ENCODE measurements at regions not wholly inside any gene's neighbourhood (a gene's known extent, or its start where the extent isn't known, plus 50 kb on each side); places are given as distances from the start of the nearest gene placed in this dataset.
"Not testable (repeated sequence)": the region's sequence is repeated elsewhere in the genome, so short reads cannot be mapped to it uniquely, and the experiment has no call there.

DNA sequence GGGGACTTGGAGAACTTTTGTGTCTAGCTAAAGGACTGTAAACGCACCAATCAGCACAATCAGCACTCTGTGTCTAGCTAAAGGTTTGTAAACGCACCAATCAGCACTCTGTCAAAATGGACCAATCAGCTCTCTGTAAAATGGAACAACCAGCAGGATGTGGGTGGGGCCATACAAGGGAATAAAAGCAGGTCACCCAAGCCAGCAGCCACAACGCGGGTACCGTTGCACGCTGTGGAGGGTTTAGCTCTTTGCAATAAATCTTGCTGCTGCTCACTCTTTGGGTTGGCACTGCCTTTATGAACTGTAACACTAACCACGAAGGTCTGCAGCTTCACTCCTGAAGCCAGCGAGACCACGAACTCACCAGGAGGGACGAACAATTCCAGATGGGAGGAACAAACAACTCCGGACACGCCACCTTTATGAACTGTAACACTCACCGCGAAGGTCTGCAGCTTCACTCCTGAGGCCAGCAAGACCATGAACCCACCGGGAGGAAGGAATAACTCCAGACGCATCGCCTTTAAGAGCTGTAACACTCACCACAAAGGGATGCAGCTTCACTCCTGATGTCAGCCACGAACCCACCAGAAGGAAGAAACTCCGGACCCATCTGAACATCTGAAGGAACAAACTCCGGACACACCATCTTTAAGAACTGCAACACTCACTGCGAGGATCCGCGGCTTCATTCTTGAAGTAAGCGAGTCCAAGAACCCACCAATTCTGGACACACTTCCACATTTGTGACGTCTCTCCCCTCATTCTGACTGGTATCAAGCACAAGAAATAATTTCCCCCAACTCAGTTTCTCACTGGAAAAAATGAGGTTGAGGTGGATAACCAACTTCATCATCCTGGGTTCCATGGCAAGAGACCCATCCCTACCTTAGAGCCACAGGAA is 227.3 kb upstream of the AMIGO2 start:
- not testable (repeated sequence) for H3K9me3 ChIP-seq (ENCODE audit: insufficient read depth, low read depth, low read length); H3K4me3 ChIP-seq (ENCODE audit: low read length); H3K36me3 ChIP-seq (ENCODE audit: insufficient read depth, low read length); H3K27me3 ChIP-seq (ENCODE audit: insufficient read depth, low read length); H3K4me1 ChIP-seq (ENCODE audit: insufficient read depth, low read length); H3K27ac ChIP-seq (ENCODE audit: low read depth, low read length); H3K9ac ChIP-seq (ENCODE audit: low read depth, low read length)
- WGBS = 96% methylated on average over 25 of the region's 25 CpGs

- 92% methylated on average over 22 of the region's 22 CpGs for WGBS
Observed at GRCh38 chr12:47306130-47306529, 226.4 kb upstream of the AMIGO2 start.

DNA sequence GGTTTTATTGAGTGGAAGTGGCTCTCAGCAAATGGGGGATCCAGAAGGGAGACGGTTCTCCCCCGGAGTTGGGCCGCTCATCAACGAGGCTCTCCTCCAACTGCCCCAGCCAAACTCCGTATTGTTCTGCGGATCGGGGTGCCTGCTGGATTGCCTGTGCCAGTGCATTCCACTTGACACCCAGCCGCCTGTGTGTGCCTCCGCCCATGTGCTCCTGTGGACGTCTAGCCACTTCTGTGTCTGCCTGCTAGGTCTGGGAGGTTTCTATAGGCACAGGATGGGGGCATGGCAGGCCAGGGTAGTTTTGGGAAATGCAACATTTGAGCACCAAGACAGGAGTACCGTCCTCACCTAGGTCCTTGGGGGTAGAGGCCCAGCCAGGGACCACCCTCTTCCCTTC is 225.7 kb upstream of the AMIGO2 start:
- Histone ChIP-seq H3K9me3 (ENCODE audit: insufficient read depth, low read depth, low read length) (no peaks in the 10 kb centered on the region), H3K27me3 (ENCODE audit: insufficient read depth, low read length) (no peaks in the 10 kb centered on the region), H3K4me3 (ENCODE audit: low read length) (no peak overlapping the region), H3K4me1 (ENCODE audit: insufficient read depth, low read length) (no peaks in the 10 kb centered on the region), H3K36me3 (ENCODE audit: insufficient read depth, low read length) (no peaks in the 10 kb centered on the region), H3K27ac (ENCODE audit: low read depth, low read length) (no peak overlapping the region), H3K9ac (ENCODE audit: low read depth, low read length) (no peak overlapping the region)
- 96% methylated on average over 11 of the region's 11 CpGs for WGBS

More at GRCh38 chr12:47306130-47306529, 226.4 kb upstream of the AMIGO2 start:
- Histone ChIP-seq H3K9me3 (ENCODE audit: insufficient read depth, low read depth, low read length) (no peaks in the 10 kb centered on the region), H3K27ac (ENCODE audit: low read depth, low read length) (no peak overlapping the region), H3K9ac (ENCODE audit: low read depth, low read length) (no peak overlapping the region), H3K4me1 (ENCODE audit: insufficient read depth, low read length) (no peaks in the 10 kb centered on the region), H3K4me3 (ENCODE audit: low read length) (no peak overlapping the region), H3K27me3 (ENCODE audit: insufficient read depth, low read length) (no peaks in the 10 kb centered on the region), H3K36me3 (ENCODE audit: insufficient read depth, low read length) (no peaks in the 10 kb centered on the region)

- Histone ChIP-seq H3K27me3 (ENCODE audit: insufficient read depth, low read length) (no peaks in the 10 kb centered on the region), H3K9me3 (ENCODE audit: insufficient read depth, low read depth, low read length) (no peaks in the 10 kb centered on the region), H3K4me3 (ENCODE audit: low read length) (no peak overlapping the region), H3K27ac (ENCODE audit: low read depth, low read length) (no peak overlapping the region), H3K9ac (ENCODE audit: low read depth, low read length) (no peak overlapping the region), H3K36me3 (ENCODE audit: insufficient read depth, low read length) (no peaks in the 10 kb centered on the region), H3K4me1 (ENCODE audit: insufficient read depth, low read length) (no peaks in the 10 kb centered on the region)
- 93% methylated on average over 1 of the region's 1 CpG for WGBS
Observed at GRCh38 chr12:47303995-47304560, 224.3 kb upstream of the AMIGO2 start.

DNA sequence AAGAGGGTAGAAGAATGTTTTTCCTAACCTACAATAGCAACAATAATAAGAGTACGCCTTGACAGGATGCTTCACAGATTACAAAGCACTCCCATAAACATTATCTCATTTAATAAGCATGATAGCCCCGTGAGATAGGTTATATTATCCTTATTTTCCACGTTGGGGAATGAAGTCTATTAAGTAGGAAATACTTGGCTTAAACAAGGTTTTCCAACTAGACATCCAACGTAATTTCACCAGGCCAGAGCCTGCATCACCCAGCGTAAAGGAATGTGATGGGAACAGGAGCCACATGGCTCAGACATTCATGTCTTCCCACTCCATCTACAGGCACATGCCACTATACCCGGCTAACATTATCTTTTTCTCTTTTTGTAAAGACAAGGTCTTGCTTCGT is 223.4 kb upstream of the AMIGO2 start:
- Histone ChIP-seq H3K27ac (ENCODE audit: low read depth, low read length) (no peak overlapping the region), H3K36me3 (ENCODE audit: insufficient read depth, low read length) (no peaks in the 10 kb centered on the region), H3K9ac (ENCODE audit: low read depth, low read length) (no peak overlapping the region), H3K9me3 (ENCODE audit: insufficient read depth, low read depth, low read length) (no peaks in the 10 kb centered on the region), H3K4me3 (ENCODE audit: low read length) (no peak overlapping the region), H3K27me3 (ENCODE audit: insufficient read depth, low read length) (no peaks in the 10 kb centered on the region), H3K4me1 (ENCODE audit: insufficient read depth, low read length) (no peaks in the 10 kb centered on the region)
- WGBS = 95% methylated on average over 5 of the region's 7 CpGs

DNA sequence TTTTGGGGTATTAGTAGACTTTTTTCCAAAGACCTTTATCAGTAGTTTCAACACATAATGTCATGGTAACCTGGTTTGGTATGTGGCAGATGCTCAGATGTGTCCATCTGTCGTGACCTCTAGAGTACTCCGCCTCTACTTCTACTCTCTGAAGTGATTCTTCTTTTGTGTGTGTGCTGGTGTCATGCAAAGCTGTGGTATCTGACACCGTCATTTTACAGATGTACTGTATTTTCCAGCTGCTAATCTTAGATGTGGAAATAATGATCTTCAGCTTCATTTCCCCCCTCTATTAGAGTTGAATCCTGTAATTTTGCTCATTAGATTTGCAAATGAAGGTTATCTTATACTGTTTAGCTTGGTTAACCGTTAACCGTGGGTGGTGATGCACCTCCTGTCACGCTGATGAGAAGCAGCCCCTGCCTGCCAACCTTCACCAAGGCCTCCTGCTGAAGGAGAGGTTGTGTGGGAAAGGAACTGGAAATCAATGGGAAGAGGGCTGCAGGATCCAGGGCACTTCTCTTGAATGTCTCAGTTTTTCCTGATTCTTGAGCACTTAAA is 222.4 kb upstream of the AMIGO2 start:
- 57% methylated on average over 5 of the region's 6 CpGs for WGBS
- no peak overlapping the region for H3K4me3 ChIP-seq (ENCODE audit: low read length)
- H3K27ac ChIP-seq (ENCODE audit: low read depth, low read length) = no peak overlapping the region
- no peak overlapping the region for H3K9ac ChIP-seq (ENCODE audit: low read depth, low read length)
- no peaks in the 10 kb centered on the region for H3K36me3 ChIP-seq (ENCODE audit: insufficient read depth, low read length)
- no peaks in the 10 kb centered on the region for H3K27me3 ChIP-seq (ENCODE audit: insufficient read depth, low read length)
- H3K4me1 ChIP-seq (ENCODE audit: insufficient read depth, low read length) = no peaks in the 10 kb centered on the region
- no peaks in the 10 kb centered on the region for H3K9me3 ChIP-seq (ENCODE audit: insufficient read depth, low read depth, low read length)

DNA sequence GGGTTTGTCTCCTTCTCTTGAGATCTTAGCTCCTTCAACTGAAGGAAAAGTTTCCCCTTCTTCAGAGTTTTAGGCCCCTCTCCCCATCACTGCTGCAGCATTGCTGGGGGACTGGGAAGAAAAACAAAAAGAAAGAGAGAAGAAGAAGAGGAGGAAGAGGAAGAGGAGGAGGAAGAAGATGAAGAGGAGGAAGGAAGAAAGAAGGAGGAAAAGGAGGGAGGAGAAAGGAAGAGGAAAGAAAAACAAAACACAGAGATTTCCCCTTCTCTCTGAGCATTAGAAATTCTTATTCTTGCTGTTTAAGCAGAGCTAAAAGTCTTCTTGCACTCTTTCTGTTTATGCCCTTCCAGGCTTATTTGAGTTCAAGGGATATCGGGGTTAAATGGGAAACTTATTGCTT is 219.8 kb upstream of the AMIGO2 start:
- no peaks in the 10 kb centered on the region for H3K36me3 ChIP-seq (ENCODE audit: insufficient read depth, low read length)
- WGBS = 100% methylated on average over 1 of the region's 1 CpG
- no peak overlapping the region for H3K27ac ChIP-seq (ENCODE audit: low read depth, low read length)
- no peak overlapping the region for H3K4me3 ChIP-seq (ENCODE audit: low read length)
- no peaks in the 10 kb centered on the region for H3K27me3 ChIP-seq (ENCODE audit: insufficient read depth, low read length)
- H3K9ac ChIP-seq (ENCODE audit: low read depth, low read length) = no peak overlapping the region
- H3K9me3 ChIP-seq (ENCODE audit: insufficient read depth, low read depth, low read length) = no peaks in the 10 kb centered on the region
- 0 out of 2 replicates have a peak, but pooled peaks cover 5% of the 10 kb centered on the region for H3K4me1 ChIP-seq (ENCODE audit: insufficient read depth, low read length)

DNA sequence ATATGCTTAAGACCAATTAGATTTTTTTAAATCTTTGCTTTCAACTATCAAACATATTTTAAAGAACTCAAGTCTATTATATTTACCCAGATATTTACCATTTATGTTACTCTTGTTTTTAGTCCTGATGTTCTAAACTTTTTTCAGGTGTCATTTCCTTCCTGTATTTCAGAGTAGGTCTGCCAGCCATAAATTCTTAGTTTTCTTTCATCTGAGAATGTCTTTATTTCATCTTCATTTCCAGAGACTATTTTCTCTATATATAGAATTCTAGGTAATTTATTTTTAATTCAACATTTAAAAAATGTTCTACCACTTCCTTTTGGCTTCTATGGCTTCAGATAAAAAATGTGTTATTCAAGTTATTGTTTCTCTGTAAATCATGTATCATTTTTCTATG is 218.2 kb upstream of the AMIGO2 start:
- no peak overlapping the region for H3K4me3 ChIP-seq (ENCODE audit: low read length)
- H3K27me3 ChIP-seq (ENCODE audit: insufficient read depth, low read length) = no peaks in the 10 kb centered on the region
- no peak overlapping the region for H3K27ac ChIP-seq (ENCODE audit: low read depth, low read length)
- no peak overlapping the region for H3K9ac ChIP-seq (ENCODE audit: low read depth, low read length)
- 0 out of 2 replicates have a peak, but pooled peaks cover 5% of the 10 kb centered on the region for H3K4me1 ChIP-seq (ENCODE audit: insufficient read depth, low read length)
- no peaks in the 10 kb centered on the region for H3K9me3 ChIP-seq (ENCODE audit: insufficient read depth, low read depth, low read length)
- H3K36me3 ChIP-seq (ENCODE audit: insufficient read depth, low read length) = no peaks in the 10 kb centered on the region

DNA sequence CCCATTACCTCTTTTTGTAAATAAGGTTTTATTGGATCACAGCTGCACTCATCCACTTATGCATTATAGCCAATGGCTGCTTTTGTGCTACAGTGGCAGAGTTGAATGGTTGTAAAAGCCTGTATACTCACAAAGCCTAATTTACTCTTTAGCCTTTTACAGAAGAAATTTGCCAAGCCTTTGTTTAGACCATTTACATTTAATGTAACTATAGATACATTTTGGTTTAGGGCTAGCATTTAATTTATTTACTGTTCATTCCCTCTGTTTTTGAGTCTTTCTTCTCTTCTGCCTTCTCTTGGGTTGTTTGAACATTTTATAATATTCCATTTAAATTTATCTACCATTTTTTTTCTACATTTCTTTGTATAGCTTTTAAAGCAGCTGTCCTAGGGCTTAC is 217.1 kb upstream of the AMIGO2 start:
- Histone ChIP-seq H3K36me3 (ENCODE audit: insufficient read depth, low read length) (no peaks in the 10 kb centered on the region), H3K9ac (ENCODE audit: low read depth, low read length) (no peak overlapping the region), H3K9me3 (ENCODE audit: insufficient read depth, low read depth, low read length) (no peaks in the 10 kb centered on the region), H3K27me3 (ENCODE audit: insufficient read depth, low read length) (no peaks in the 10 kb centered on the region), H3K27ac (ENCODE audit: low read depth, low read length) (no peak overlapping the region), H3K4me3 (ENCODE audit: low read length) (no peak overlapping the region), H3K4me1 (ENCODE audit: insufficient read depth, low read length) (0 out of 2 replicates have a peak, but pooled peaks cover 5% of the 10 kb centered on the region)

DNA sequence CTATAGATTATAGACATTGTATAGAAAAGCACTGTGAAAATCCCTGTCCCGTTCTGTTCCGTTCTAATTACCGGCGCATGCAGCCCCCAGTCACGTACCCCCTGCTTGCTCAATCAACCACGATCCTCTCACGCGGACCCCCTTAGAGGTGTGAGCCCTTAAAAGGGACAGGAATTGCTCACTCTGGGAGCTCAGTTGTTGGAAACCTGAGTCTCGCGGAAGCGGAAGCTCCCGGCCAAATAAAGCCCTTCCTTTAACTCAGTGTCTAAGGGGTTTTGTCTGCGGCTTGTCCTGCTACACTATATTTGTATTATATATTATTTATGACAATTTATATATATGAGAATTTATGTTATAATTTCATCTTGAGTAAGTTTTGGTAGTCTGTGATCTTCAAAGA is 213.6 kb upstream of the AMIGO2 start:
- no peaks in the 10 kb centered on the region for H3K36me3 ChIP-seq (ENCODE audit: insufficient read depth, low read length)
- 90% methylated on average over 12 of the region's 13 CpGs for WGBS
- no peak overlapping the region for H3K27ac ChIP-seq (ENCODE audit: low read depth, low read length)
- H3K4me3 ChIP-seq (ENCODE audit: low read length) = no peak overlapping the region
- no peaks in the 10 kb centered on the region for H3K9me3 ChIP-seq (ENCODE audit: insufficient read depth, low read depth, low read length)
- H3K4me1 ChIP-seq (ENCODE audit: insufficient read depth, low read length) = 0 out of 2 replicates have a peak, but pooled peaks cover 5% of the 10 kb centered on the region
- H3K9ac ChIP-seq (ENCODE audit: low read depth, low read length) = no peak overlapping the region
- H3K27me3 ChIP-seq (ENCODE audit: insufficient read depth, low read length) = no peaks in the 10 kb centered on the region

- H3K9ac ChIP-seq (ENCODE audit: low read depth, low read length) = no peak overlapping the region
- 0 out of 2 replicates have a peak, but pooled peaks cover 4% of the 10 kb centered on the region for H3K4me1 ChIP-seq (ENCODE audit: insufficient read depth, low read length)
- no peaks in the 10 kb centered on the region for H3K27me3 ChIP-seq (ENCODE audit: insufficient read depth, low read length)
- H3K9me3 ChIP-seq (ENCODE audit: insufficient read depth, low read depth, low read length) = no peaks in the 10 kb centered on the region
- no peaks in the 10 kb centered on the region for H3K36me3 ChIP-seq (ENCODE audit: insufficient read depth, low read length)
- no peak overlapping the region for H3K27ac ChIP-seq (ENCODE audit: low read depth, low read length)
- 76% methylated on average over 3 of the region's 3 CpGs for WGBS
- no peak overlapping the region for H3K4me3 ChIP-seq (ENCODE audit: low read length)
Observed at GRCh38 chr12:47286676-47287075, 206.9 kb upstream of the AMIGO2 start.
